ENCODE measurements at regions not wholly inside any gene's neighbourhood (a gene's known extent, or its start where the extent isn't known, plus 50 kb on each side); places are given as distances from the start of the nearest gene placed in this dataset.

DNA sequence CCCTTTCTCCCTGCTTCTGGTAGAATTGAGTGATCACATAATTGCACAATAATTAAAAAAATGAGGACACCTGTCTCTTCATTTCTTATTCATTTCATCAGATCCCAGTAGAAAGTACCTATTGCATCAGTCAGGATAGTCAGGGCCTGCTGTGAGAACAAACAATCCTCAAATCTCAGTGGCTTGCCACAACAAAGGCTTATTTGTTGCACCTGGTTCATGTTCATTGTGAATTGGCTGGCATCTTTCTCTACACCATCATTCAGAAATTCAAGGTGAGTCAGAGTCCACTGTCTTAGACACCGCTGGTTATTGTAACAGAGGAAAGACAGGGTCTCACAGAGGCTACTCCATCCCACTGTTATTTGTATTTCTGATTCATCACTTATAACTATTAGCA, 409.8 kb downstream of the STIM2 start:
- no TSS peak for BruUV-seq (replicated peaks)
- WGBS (ENCODE audit: insufficient coverage, insufficient replicate concordance, low lambda C conversion rate, missing lambda C conversion rate): 0% methylated on average over 1 of the region's 1 CpG
- POLR2A ChIA-PET: no interaction called here
- TF ChIP-seq NFYA (IDR thresholded peaks at IDR 0.05; ENCODE audit: borderline replicate concordance, low read depth, low read length) (no peak), MYC (IDR thresholded peaks at IDR 0.05; ENCODE audit: insufficient read depth, insufficient read length, insufficient replicate concordance, low read length, severe bottlenecking) (no peak), MXI1 (IDR thresholded peaks at IDR 0.05; ENCODE audit: low read depth, low read length) (no peak), BHLHE40 (IDR thresholded peaks at IDR 0.05; ENCODE audit: borderline replicate concordance in 1 of 2, low read depth in 2 of 2, low read length in 1 of 2) (no peak), FOXM1 (IDR thresholded peaks at IDR 0.05; ENCODE audit: low read depth, low read length) (no peak), RAD21 (IDR thresholded peaks at IDR 0.05; ENCODE audit: insufficient read depth, low read depth, low read length) (no peak), MEF2B (IDR thresholded peaks at IDR 0.05; ENCODE audit: partially characterized antibody, poor library complexity, severe bottlenecking) (no peak), MYB (IDR thresholded peaks at IDR 0.05; ENCODE audit: borderline replicate concordance, low read depth, low read length) (no peak), EP300 (IDR thresholded peaks at IDR 0.05; ENCODE audit: borderline replicate concordance in 1 of 2, control insufficient read depth in 1 of 2, low read depth in 2 of 2, low read length in 2 of 2) (no peak), ATF7 (IDR thresholded peaks at IDR 0.05; ENCODE audit: low read depth) (no peak), IRF4 (IDR thresholded peaks at IDR 0.05; ENCODE audit: low read depth, low read length) (no peak), ETV6 (conservative IDR thresholded peaks at IDR 0.05 in 1 of 2, IDR thresholded peaks at IDR 0.05 in 1 of 2; ENCODE audit: borderline replicate concordance in 1 of 2, low read depth in 1 of 2) (no peak), STAT1 (conservative IDR thresholded peaks at IDR 0.05) (no peak), CHD1 (IDR thresholded peaks at IDR 0.05; ENCODE audit: low read depth, low read length) (no peak)
- TF ChIP-seq, protein P1, sequence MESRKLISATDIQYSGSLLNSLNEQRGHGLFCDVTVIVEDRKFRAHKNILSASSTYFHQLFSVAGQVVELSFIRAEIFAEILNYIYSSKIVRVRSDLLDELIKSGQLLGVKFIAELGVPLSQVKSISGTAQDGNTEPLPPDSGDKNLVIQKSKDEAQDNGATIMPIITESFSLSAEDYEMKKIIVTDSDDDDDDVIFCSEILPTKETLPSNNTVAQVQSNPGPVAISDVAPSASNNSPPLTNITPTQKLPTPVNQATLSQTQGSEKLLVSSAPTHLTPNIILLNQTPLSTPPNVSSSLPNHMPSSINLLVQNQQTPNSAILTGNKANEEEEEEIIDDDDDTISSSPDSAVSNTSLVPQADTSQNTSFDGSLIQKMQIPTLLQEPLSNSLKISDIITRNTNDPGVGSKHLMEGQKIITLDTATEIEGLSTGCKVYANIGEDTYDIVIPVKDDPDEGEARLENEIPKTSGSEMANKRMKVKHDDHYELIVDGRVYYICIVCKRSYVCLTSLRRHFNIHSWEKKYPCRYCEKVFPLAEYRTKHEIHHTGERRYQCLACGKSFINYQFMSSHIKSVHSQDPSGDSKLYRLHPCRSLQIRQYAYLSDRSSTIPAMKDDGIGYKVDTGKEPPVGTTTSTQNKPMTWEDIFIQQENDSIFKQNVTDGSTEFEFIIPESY (IDR thresholded peaks at IDR 0.05): no peak
- TF ChIP-seq, protein P2, sequence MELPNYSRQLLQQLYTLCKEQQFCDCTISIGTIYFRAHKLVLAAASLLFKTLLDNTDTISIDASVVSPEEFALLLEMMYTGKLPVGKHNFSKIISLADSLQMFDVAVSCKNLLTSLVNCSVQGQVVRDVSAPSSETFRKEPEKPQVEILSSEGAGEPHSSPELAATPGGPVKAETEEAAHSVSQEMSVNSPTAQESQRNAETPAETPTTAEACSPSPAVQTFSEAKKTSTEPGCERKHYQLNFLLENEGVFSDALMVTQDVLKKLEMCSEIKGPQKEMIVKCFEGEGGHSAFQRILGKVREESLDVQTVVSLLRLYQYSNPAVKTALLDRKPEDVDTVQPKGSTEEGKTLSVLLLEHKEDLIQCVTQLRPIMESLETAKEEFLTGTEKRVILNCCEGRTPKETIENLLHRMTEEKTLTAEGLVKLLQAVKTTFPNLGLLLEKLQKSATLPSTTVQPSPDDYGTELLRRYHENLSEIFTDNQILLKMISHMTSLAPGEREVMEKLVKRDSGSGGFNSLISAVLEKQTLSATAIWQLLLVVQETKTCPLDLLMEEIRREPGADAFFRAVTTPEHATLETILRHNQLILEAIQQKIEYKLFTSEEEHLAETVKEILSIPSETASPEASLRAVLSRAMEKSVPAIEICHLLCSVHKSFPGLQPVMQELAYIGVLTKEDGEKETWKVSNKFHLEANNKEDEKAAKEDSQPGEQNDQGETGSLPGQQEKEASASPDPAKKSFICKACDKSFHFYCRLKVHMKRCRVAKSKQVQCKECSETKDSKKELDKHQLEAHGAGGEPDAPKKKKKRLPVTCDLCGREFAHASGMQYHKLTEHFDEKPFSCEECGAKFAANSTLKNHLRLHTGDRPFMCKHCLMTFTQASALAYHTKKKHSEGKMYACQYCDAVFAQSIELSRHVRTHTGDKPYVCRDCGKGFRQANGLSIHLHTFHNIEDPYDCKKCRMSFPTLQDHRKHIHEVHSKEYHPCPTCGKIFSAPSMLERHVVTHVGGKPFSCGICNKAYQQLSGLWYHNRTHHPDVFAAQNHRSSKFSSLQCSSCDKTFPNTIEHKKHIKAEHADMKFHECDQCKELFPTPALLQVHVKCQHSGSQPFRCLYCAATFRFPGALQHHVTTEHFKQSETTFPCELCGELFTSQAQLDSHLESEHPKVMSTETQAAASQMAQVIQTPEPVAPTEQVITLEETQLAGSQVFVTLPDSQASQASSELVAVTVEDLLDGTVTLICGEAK (IDR thresholded peaks at IDR 0.05; ENCODE audit: borderline replicate concordance): no peak
- TF ChIP-seq, protein P3, sequence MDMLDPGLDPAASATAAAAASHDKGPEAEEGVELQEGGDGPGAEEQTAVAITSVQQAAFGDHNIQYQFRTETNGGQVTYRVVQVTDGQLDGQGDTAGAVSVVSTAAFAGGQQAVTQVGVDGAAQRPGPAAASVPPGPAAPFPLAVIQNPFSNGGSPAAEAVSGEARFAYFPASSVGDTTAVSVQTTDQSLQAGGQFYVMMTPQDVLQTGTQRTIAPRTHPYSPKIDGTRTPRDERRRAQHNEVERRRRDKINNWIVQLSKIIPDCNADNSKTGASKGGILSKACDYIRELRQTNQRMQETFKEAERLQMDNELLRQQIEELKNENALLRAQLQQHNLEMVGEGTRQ (IDR thresholded peaks at IDR 0.05; ENCODE audit: borderline replicate concordance, low read depth, low read length): no peak
- TF ChIP-seq, protein P4, sequence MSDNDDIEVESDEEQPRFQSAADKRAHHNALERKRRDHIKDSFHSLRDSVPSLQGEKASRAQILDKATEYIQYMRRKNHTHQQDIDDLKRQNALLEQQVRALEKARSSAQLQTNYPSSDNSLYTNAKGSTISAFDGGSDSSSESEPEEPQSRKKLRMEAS (IDR thresholded peaks at IDR 0.05; ENCODE audit: low read depth, low read length): no peak

More for the DNA sequence above, 409.8 kb downstream of the STIM2 start:
- Histone ChIP-seq H3K4me2 (ENCODE audit: control insufficient read depth, insufficient read depth) (no peak overlapping the region), H3K4me1 (ENCODE audit: control insufficient read depth, insufficient read depth, low read length) (no peaks in the 10 kb centered on the region), H4K20me1 (ENCODE audit: control insufficient read depth, insufficient read depth) (no peaks in the 10 kb centered on the region), H3K27ac (ENCODE audit: control insufficient read depth, insufficient read depth) (no peak overlapping the region), H3K9me3 (replicated peaks; ENCODE audit: control insufficient read depth, insufficient read depth, low read length) (no peaks in the 10 kb centered on the region), H3K4me3 (no peak overlapping the region), H2AFZ (ENCODE audit: control insufficient read depth, low read depth, low read length) (no peak overlapping the region), H3K9ac (ENCODE audit: control insufficient read depth, insufficient read depth, low read length) (no peak overlapping the region), H3K79me2 (ENCODE audit: control insufficient read depth, insufficient read depth, low read length) (no peaks in the 10 kb centered on the region), H3K27me3 (replicated peaks in 1 of 2; ENCODE audit: control insufficient read depth in 2 of 2, insufficient read depth in 2 of 2, low read length in 1 of 2) (no peaks in the 10 kb centered on the region), H3K36me3 (ENCODE audit: control insufficient read depth in 2 of 2, insufficient read depth in 2 of 2, low read length in 1 of 2) (no peaks in the 10 kb centered on the region)
- RAD21 ChIA-PET (ENCODE audit: unreplicated experiment): no interaction called here
- intact Hi-C loops (cut with micrococcal nuclease; ENCODE audit: unreplicated experiment): no loop called here
- FAIRE-seq: no peak
- ATAC-seq: no peak
- in situ Hi-C loops (cut with MboI): no loop called here
- CTCF ChIA-PET: no interaction called here
- no peak for DNase-seq (ENCODE audit: low read depth, low spot score)
- SMC1A ChIA-PET (ENCODE audit: uncharacterized antibody, unreplicated experiment): no interaction called here

All from GM12878 (cell line).